ENCODE measurements at regions not wholly inside any gene's neighbourhood (a gene's known extent, or its start where the extent isn't known, plus 50 kb on each side); places are given as distances from the start of the nearest gene placed in this dataset.

- no peaks in the 10 kb centered on the region for H3K36me3 ChIP-seq (ENCODE audit: insufficient read depth, low read length)
- intact Hi-C loops (cut with micrococcal nuclease; ENCODE audit: unreplicated experiment) = no loop called here
- H2AFZ ChIP-seq (ENCODE audit: low read length) = no peak overlapping the region
- H3K27ac ChIP-seq (ENCODE audit: low read depth, low read length, poor library complexity, severe bottlenecking) = no peak overlapping the region
- no peak for DNase-seq (ENCODE audit: low spot score)
- no peaks in the 10 kb centered on the region for H4K20me1 ChIP-seq (ENCODE audit: insufficient read depth, low read length)
- H3K4me3 ChIP-seq (ENCODE audit: low read depth, low read length, poor library complexity, severe bottlenecking) = no peak overlapping the region
- BruUV-seq (replicated peaks) = no TSS peak
- H3K79me2 ChIP-seq (ENCODE audit: insufficient read depth, low read depth, low read length) = no peaks in the 10 kb centered on the region
- H3K4me2 ChIP-seq (ENCODE audit: low read length) = no peak overlapping the region
- H3K9me3 ChIP-seq (ENCODE audit: low read length) = no peaks in the 10 kb centered on the region
- no peaks in the 10 kb centered on the region for H3K4me1 ChIP-seq (ENCODE audit: insufficient read depth, low read length, poor library complexity, severe bottlenecking)
- ChIA-PET CTCF (ENCODE audit: unreplicated experiment) (no interaction called here), POLR2A (interaction anchor here (0.6 kb wide), 1 partner anchor 660 kb away, joined by 3 read pairs; no protein-coding TSS in a partner anchor)
- H3K9me2 ChIP-seq (ENCODE audit: insufficient read depth, low read length) = no peaks in the 10 kb centered on the region
- TF ChIP-seq EZH2phosphoT487 (IDR thresholded peaks at IDR 0.05; ENCODE audit: borderline replicate concordance, low read depth, low read length) = no peak
- no peak for TF ChIP-seq CTCF (conservative IDR thresholded peaks at IDR 0.05; ENCODE audit: low read length)
Measured at GRCh38 chr13:83714236-83714635, 168.0 kb downstream of the SLITRK1 start.

- no peak overlapping the region for H3K4me3 ChIP-seq (ENCODE audit: low read depth, low read length, poor library complexity, severe bottlenecking)
- no peaks in the 10 kb centered on the region for H4K20me1 ChIP-seq (ENCODE audit: insufficient read depth, low read length)
- no peak overlapping the region for H3K4me2 ChIP-seq (ENCODE audit: low read length)
- no peak overlapping the region for H2AFZ ChIP-seq (ENCODE audit: low read length)
- no peak for DNase-seq (ENCODE audit: low spot score)
- no peaks in the 10 kb centered on the region for H3K4me1 ChIP-seq (ENCODE audit: insufficient read depth, low read length, poor library complexity, severe bottlenecking)
- TF ChIP-seq CTCF (conservative IDR thresholded peaks at IDR 0.05; ENCODE audit: low read length) (no peak), EZH2phosphoT487 (IDR thresholded peaks at IDR 0.05; ENCODE audit: borderline replicate concordance, low read depth, low read length) (no peak)
- no peaks in the 10 kb centered on the region for H3K79me2 ChIP-seq (ENCODE audit: insufficient read depth, low read depth, low read length)
- H3K36me3 ChIP-seq (ENCODE audit: insufficient read depth, low read length) = no peaks in the 10 kb centered on the region
- no peak overlapping the region for H3K27ac ChIP-seq (ENCODE audit: low read depth, low read length, poor library complexity, severe bottlenecking)
- BruUV-seq (replicated peaks) = no TSS peak
- ChIA-PET POLR2A (interaction anchor here (0.6 kb wide), 1 partner anchor 1184 kb away, joined by 3 read pairs; no protein-coding TSS in a partner anchor), CTCF (ENCODE audit: unreplicated experiment) (no interaction called here)
- no peaks in the 10 kb centered on the region for H3K9me2 ChIP-seq (ENCODE audit: insufficient read depth, low read length)
- intact Hi-C loops (cut with micrococcal nuclease; ENCODE audit: unreplicated experiment) = no loop called here
- H3K9me3 ChIP-seq (ENCODE audit: low read length) = no peaks in the 10 kb centered on the region
Measured at GRCh38 chr13:83710133-83710515, 172.2 kb downstream of the SLITRK1 start.

- no peaks in the 10 kb centered on the region for H3K79me2 ChIP-seq (ENCODE audit: insufficient read depth, low read depth, low read length)
- no peak for DNase-seq (ENCODE audit: low spot score)
- no peak overlapping the region for H2AFZ ChIP-seq (ENCODE audit: low read length)
- CTCF ChIA-PET (ENCODE audit: unreplicated experiment) = no interaction called here
- no peaks in the 10 kb centered on the region for H3K9me3 ChIP-seq (ENCODE audit: low read length)
- H4K20me1 ChIP-seq (ENCODE audit: insufficient read depth, low read length) = no peaks in the 10 kb centered on the region
- intact Hi-C loops (cut with micrococcal nuclease; ENCODE audit: unreplicated experiment) = no loop called here
- TF ChIP-seq CTCF (conservative IDR thresholded peaks at IDR 0.05; ENCODE audit: low read length) = no peak
- no peak for TF ChIP-seq EZH2phosphoT487 (IDR thresholded peaks at IDR 0.05; ENCODE audit: borderline replicate concordance, low read depth, low read length)
- H3K4me1 ChIP-seq (ENCODE audit: insufficient read depth, low read length, poor library complexity, severe bottlenecking) = no peaks in the 10 kb centered on the region
- no peaks in the 10 kb centered on the region for H3K36me3 ChIP-seq (ENCODE audit: insufficient read depth, low read length)
- BruUV-seq (replicated peaks) = no TSS peak
- no peak overlapping the region for H3K27ac ChIP-seq (ENCODE audit: low read depth, low read length, poor library complexity, severe bottlenecking)
- POLR2A ChIA-PET = interaction anchor here (0.6 kb wide), 1 partner anchor 1184 kb away, joined by 3 read pairs; no protein-coding TSS in a partner anchor
- H3K4me2 ChIP-seq (ENCODE audit: low read length) = no peak overlapping the region
- no peaks in the 10 kb centered on the region for H3K9me2 ChIP-seq (ENCODE audit: insufficient read depth, low read length)
- no peak overlapping the region for H3K4me3 ChIP-seq (ENCODE audit: low read depth, low read length, poor library complexity, severe bottlenecking)
Measured at GRCh38 chr13:83709426-83710132, 172.7 kb downstream of the SLITRK1 start.
